Duodenal mucosa (tissue), 2 donors: ENCODE measurements at regions not wholly inside any gene's neighbourhood (a gene's known extent, or its start where the extent isn't known, plus 50 kb on each side); places are given as distances from the start of the nearest gene placed in this dataset.
"Not testable (repeated sequence)": the region's sequence is repeated elsewhere in the genome, so short reads cannot be mapped to it uniquely, and the experiment has no call there.

ENCODE experiments used
- H3K27ac ChIP-seq: one replicate; pipeline ENCODE4 v1.7.0; 2013; ENCODE audit warnings: low read depth, low read length
- H3K27me3 ChIP-seq, 2 donors: one replicate each; pipeline ENCODE4 v1.7.0; 2013; ENCODE audit warnings: low read length in 2 of 2, control low read depth in 1 of 2; ENCODE audit not compliant: insufficient read depth in 2 of 2, control insufficient read depth in 1 of 2
- H3K36me3 ChIP-seq, 2 donors: one replicate each; pipeline ENCODE4 v1.7.0; 2013; ENCODE audit warnings: low read length in 2 of 2, control low read depth in 1 of 2; ENCODE audit not compliant: insufficient read depth in 2 of 2, control insufficient read depth in 1 of 2
- H3K4me1 ChIP-seq, 2 donors: one replicate each; pipeline ENCODE4 v1.7.0; 2013; ENCODE audit warnings: low read length in 2 of 2, control low read depth in 1 of 2; ENCODE audit not compliant: insufficient read depth in 2 of 2, control insufficient read depth in 1 of 2
- H3K4me3 ChIP-seq, 2 donors: one replicate each; pipeline ENCODE4 v1.7.0; 2013; ENCODE audit warnings: low read length in 2 of 2, low read depth in 1 of 2
- H3K9ac ChIP-seq, 2 donors: one replicate each; pipeline ENCODE4 v1.7.0; 2013; ENCODE audit warnings: low read length in 2 of 2, low read depth in 1 of 2
- H3K9me3 ChIP-seq, 2 donors: one replicate each; pipeline ENCODE4 v1.7.0; 2013; ENCODE audit warnings: low read length in 2 of 2, control low read depth in 1 of 2; ENCODE audit not compliant: control insufficient read depth in 1 of 2

- H3K36me3 ChIP-seq, H3K9ac ChIP-seq, H3K4me1 ChIP-seq, H3K9me3 ChIP-seq, H3K27me3 ChIP-seq, H3K27ac ChIP-seq: not testable (repeated sequence)
- H3K4me3 ChIP-seq = peak overlapping the region in 1 of 2 donors; percentile 53
These were observed 84.5 kb upstream of the NBPF19 start for GRCh38 chr1:149390173-149390926.

GRCh38 chr1:149390931-149391330, 83.9 kb upstream of the NBPF19 start:
- H3K27me3 ChIP-seq, H3K4me3 ChIP-seq, H3K4me1 ChIP-seq, H3K27ac ChIP-seq, H3K9ac ChIP-seq, H3K9me3 ChIP-seq, H3K36me3 ChIP-seq: not testable (repeated sequence)

GRCh38 chr1:149395802-149396201, 79.0 kb upstream of the NBPF19 start:
- not testable (repeated sequence) for H3K27me3 ChIP-seq, H3K36me3 ChIP-seq, H3K9me3 ChIP-seq, H3K4me3 ChIP-seq, H3K27ac ChIP-seq, H3K9ac ChIP-seq, H3K4me1 ChIP-seq

- not testable (repeated sequence) for H3K36me3 ChIP-seq, H3K9me3 ChIP-seq, H3K4me1 ChIP-seq, H3K9ac ChIP-seq, H3K4me3 ChIP-seq, H3K27me3 ChIP-seq, H3K27ac ChIP-seq
These were observed 76.3 kb upstream of the NBPF19 start for GRCh38 chr1:149398527-149398926.

GRCh38 chr1:149408404-149408803, 66.4 kb upstream of the NBPF19 start:
- H3K27me3 ChIP-seq, H3K36me3 ChIP-seq, H3K9ac ChIP-seq, H3K27ac ChIP-seq, H3K4me1 ChIP-seq, H3K4me3 ChIP-seq, H3K9me3 ChIP-seq: not testable (repeated sequence)

GRCh38 chr1:149415373-149415772, 59.5 kb upstream of the NBPF19 start:
- H3K4me3 ChIP-seq, H3K36me3 ChIP-seq, H3K4me1 ChIP-seq, H3K27me3 ChIP-seq, H3K9me3 ChIP-seq, H3K9ac ChIP-seq, H3K27ac ChIP-seq: not testable (repeated sequence)

- not testable (repeated sequence) for H3K4me3 ChIP-seq, H3K9me3 ChIP-seq, H3K9ac ChIP-seq, H3K27me3 ChIP-seq, H3K36me3 ChIP-seq, H3K4me1 ChIP-seq, H3K27ac ChIP-seq
These were observed 56.1 kb upstream of the NBPF19 start for GRCh38 chr1:149418782-149419181.

- not testable (repeated sequence) for H3K36me3 ChIP-seq, H3K9me3 ChIP-seq, H3K4me1 ChIP-seq, H3K4me3 ChIP-seq, H3K27me3 ChIP-seq, H3K27ac ChIP-seq, H3K9ac ChIP-seq
These were observed 51.7 kb upstream of the NBPF19 start for GRCh38 chr1:149423122-149423521.
